HG03159 (cell line): ENCODE measurements at regions not wholly inside any gene's neighbourhood (a gene's known extent, or its start where the extent isn't known, plus 50 kb on each side); places are given as distances from the start of the nearest gene placed in this dataset.
A peak's percentile ranks its signal among the peaks of the same experiment; 100 is the strongest.
"Not testable (repeated sequence)": the region's sequence is repeated elsewhere in the genome, so short reads cannot be mapped to it uniquely, and the experiment has no call there.

Experiments used
- ATAC-seq: cut with Tn5 transposase; IDR thresholded peaks from one replicate; pipeline ENCODE4 v1.9.1; 2021; ENCODE audit warnings: mild to moderate bottlenecking, moderate library complexity; ENCODE audit not compliant: unreplicated experiment

DNA sequence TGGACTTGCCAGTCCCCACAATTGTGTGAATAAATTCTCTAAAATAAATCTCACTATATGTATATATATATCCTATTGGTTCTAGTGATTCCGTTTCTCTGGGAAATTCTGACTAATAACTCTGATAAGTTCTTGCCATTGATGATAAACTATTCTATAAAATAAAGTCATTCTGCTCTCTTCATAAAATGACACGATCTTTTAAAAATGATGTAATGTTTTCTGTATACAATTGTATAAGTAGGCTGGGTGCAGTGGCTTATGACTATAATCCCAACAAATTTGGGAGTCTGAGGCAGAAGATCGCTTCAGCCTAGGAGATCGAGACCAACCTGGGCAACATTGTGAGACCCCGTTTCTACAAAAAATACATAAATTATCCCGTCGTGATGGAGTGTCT, 541.0 kb upstream of the ADGRL4 start:
- no peak for ATAC-seq

DNA sequence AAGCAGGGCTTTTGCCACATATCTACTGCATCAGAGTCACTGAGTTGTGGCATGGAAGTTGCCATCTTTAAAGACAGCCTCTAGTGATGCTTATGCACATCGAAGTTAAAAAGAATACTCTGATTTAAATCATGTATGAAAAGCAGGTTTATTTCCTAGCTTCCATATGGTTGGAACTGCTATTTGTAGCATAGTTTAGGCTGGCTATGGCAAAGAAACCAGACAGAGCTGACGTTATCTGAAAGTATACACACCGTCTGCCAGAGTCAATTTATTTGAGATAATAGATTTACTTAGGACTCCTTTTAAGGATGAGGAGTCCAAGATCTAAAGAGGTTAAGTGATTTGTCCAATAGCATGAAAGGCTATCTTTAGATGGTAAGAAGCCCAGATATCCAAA, 536.9 kb upstream of the ADGRL4 start:
- ATAC-seq: no peak

DNA sequence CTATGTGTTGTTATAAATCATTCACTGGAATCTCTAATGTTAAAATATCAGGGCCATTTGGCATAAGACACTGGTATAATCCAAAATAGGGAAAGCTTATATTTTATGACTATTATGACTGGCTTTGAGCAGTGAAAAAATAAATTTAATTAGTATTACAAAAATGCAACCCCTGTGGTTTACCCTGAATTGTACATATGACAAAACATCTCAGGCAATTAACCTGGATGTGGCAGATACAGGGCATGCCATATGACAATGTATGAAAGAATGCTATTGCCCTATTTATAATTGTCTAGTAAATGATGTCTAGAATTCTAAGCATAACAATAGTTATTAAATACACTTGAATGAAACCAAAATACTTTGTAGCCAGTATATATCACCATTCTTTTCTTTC, 532.5 kb upstream of the ADGRL4 start:
- ATAC-seq: no peak

DNA sequence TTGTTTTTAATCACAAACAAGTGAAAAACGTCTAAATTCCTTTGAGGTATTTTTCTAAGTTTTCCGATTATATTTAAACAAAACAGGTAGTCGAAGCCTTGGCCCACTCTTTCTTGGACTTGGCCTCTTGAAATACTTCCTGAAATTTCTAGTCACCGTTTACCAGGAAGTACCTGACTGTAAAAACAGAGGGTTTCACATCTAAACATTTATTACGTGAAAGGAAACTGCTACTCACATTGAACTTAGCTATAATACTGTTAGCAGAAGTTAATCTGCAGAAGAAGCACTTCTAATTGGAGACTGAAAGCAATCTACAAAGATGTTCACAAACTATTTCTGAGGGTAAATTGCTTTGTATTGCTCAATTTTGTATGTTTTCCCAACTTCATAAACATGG, 526.0 kb upstream of the ADGRL4 start:
- ATAC-seq: peak; percentile 45

DNA sequence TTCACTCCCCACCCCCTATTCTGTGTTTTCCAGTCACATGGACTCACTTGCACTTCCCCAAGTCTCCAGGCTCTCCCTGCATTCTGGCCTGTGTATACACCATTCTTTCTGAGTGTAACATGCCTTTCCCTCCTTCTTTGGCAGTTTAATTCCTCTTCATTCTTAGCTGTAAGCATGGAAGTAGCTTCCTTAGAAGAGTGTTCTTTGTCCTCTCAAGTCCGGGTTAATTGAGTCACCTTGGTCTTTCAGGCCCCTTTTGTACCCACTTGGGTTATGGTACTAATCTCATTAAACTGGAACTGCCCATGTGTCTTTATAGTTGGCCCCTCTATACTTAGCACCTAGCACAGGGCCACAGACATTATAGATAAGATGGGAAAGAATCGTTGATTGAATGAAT, 525.3 kb upstream of the ADGRL4 start:
- ATAC-seq: no peak

DNA sequence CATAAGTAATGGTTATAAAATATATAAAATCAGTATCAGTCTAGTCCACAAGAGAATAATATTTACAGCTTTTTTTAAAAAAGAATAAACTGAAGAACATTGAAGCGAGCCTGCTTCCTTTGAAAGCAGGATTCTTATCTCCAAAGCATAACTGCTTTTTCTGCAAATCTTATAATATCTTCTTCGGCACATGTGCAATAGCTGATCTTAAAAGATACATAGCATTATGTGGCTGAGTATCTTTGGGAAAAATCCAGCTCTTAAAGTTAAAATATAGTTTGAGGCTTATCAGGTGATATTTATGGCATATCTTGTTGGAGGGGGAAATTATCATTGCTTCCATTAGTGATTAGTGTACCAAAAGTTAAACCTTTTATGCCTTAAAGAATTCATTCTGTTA, 523.9 kb upstream of the ADGRL4 start:
- no peak for ATAC-seq

DNA sequence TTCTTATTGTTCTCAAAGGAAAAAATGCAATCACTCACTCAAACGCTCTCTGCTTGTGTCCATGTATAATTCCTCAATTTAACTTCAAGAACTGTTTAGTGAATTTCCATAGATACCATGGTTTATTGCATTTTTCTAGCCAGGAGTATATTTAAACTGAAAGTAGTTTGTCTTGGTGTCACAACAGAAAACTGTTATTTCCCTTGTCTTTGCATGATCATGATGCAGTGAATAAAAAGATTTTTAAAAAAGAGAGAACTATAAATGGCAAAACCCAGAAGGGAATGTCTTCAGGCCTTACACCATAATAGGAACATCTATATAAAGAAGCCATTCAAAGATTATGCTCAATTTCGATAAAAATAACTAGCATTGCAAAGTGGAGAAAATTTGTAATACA, 523.5 kb upstream of the ADGRL4 start:
- ATAC-seq: no peak

DNA sequence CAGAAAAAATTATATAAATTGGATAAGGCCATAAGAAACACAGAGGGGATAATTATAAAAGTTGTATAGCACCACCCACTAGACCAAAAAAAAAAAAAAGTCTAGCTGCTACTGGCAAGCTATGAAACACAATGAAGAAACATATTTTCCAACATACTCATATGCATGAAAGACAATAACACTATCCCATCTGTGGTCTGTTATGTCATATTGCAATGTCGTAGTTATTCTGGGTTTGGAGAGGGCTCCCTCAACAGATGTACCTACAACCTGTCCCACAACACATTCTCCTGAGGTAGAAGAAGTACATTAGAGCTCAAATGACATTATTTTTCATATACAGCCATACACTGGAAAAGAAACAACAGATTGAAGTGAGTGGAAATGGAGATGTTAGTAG, 517.6 kb upstream of the ADGRL4 start:
- no peak for ATAC-seq

DNA sequence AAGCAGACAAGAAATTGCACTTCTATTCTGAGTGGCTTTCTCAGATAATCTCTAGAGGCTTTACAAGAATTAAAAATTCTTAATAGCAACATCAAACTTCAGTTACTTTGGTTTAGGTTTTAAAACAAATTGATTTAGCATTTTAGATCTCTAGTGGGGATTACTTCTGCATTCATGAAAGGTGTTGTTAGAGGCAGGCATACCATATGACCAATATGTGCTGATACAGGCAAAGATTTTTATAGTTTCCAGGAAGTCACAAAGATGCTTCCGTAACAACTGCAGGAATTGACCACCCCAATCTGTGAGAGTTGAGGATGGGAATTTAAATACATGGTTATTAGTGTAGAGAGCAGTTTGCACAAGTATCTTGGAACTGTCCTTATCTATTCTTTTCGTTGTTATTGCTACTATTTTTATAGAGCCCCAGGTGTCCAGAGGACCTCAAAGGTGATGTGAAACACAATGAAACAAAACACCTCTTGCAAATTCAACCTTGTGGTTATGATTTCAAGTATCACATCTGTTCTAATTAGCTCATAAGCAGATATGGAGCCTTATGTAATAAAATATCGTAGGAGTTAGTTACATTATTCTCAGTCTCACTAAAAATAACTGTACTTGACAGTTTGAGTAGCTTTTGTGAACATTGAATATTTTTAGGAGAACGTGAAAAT, 512.7 kb upstream of the ADGRL4 start:
- ATAC-seq: peak; percentile 79

DNA sequence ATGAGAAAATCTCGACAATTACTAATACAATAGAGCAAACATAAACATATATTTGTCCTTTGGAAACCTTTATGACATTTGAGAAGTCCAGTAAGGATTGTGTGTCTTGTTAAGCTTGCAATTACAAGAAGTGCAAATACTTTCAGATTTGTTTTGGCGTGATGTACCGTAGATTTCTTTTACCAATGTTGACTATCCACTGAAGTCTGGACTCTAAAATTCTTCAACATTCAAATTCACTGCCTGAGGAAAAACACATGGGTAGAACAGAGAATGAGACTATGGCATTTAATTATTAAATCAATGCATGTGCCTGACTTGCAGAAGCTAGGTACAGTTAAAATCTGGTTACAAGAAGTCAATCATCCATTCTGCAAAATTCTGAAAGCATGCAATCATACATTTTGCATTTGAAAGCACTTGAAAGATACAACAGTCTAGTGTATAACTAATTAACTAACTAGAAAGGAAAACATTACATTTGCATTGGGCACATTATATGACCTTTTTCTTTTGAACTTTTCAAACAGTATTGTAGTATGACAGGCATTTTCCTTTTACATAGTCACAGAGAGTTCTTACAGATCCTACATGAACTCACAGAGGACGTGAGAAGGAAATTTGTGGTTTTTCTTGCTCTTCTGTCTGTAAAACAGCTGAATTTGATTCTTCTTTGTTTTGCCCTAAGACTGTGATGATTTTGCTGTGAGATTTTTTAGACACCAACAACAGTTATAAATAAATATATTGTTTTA, 511.1 kb upstream of the ADGRL4 start:
- ATAC-seq: no peak

DNA sequence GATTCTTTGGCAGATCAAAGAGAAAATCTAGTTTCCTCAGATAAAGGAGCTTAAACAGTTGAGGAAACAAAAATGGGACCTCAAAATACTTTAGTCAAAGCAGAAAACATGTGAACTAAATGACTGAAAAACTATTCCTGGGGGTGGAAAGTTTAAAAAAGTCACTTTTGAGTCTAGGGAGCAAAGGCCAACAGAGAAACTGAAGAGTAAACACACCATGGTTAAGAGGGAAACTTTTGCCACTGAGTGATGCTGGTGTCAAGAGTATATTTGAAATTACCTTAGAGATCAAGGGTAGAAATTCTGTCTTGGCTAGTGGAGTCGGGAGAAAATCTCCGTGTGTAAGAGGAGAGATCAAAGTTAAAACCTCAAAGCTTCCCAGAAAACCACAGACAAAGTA, 501.2 kb upstream of the ADGRL4 start:
- ATAC-seq: no peak

DNA sequence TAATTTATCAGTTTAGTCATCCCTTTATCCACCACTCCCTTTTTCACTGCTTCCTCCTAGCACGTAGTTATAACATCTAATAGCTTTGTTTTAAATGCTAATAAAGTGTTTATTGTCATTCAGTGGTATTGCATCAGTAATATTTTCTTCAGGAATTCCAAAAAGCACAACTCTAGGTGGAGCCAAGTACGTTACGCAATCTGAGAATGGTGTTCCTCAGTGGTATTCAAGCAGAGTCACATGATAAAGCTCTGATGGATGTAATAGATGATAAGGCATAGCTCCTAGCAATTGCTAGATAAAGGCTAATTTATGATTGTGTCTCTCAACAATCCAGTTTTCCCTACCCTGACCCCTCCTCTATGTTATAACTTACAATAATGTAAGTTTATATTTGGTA, 494.6 kb upstream of the ADGRL4 start:
- no peak for ATAC-seq

DNA sequence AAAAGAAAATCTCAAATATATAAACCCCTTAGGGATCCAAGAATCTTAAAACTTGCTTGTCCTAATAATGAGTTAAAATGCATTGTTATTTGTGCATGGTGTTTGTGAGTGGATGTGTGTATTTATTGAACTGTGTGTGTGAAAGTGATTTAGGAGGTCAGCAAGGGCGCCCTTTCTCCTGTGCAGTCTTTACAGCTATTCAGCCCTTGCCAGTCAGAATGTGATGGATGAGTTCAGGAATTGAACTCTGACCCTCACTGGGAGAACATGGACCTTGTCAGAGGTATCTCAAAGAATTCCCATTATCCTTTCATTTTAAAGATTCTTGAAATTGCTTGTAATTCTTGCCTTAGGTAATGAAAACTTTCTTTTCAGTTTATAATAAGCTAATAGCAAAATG, 493.0 kb upstream of the ADGRL4 start:
- no peak for ATAC-seq

DNA sequence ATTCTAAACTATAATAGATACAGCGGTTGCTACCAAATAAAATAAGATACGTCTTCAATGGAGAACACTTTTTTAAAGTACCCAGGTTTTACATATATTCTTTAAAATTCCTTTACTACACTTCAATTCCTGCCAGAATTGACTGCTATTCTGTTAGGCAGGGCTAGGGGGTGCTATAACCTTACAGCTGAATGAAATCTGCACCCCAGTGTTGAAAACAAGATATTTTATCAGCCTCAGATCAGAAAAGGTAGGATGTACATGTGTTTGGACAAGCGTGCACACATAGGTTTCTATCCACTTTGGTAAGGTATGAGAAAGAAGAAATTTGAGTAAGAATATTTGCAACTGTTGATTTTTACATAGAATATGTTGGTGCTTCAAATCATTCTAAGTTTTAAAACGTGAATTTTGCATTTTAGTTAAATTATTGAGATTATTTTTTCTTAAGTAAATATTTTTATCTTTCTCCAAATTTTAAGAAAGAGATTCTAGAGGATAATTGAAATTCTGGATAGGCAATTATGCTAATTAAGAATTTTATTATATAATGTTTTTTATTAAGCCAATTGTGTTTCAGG, 490.8 kb upstream of the ADGRL4 start:
- peak; percentile 90 for ATAC-seq

DNA sequence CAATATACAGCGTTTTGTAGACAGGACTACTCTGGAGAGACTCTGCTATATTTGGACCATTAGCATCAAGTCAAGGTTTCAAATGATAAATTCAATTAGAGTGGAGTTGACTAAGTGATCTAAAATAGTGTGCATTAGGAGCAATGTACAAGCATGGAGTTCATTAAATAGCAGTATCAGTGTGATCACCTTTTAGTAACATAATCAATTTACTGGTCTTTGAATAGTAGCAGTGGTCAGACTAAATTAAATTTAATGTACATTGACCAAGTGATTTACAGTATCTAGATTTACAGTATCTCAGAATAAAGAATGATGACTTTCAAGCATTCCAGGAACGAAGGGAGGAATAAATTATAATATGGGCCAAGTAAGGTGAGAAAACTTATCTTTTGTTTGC, 489.6 kb upstream of the ADGRL4 start:
- no peak for ATAC-seq

DNA sequence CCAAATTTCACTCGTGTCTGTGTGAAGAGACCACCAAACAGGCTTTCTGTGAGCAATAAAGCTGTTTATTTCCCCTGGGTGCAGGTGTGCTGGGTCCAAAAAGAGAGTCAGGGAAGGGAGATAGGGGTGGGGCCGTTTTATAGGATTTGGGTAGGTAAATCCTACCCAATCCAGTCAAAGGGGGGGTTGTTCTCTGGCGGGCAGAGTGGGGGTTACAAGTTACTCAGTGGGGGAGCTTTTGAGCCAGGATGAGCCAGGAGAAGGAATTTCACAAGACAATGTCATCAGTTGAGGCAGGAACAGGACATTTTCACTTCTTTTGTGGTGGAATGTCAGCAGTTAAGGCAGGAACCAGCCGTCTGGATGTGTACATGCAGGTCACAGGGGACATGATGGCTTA, 487.2 kb upstream of the ADGRL4 start:
- ATAC-seq: not testable (repeated sequence)

DNA sequence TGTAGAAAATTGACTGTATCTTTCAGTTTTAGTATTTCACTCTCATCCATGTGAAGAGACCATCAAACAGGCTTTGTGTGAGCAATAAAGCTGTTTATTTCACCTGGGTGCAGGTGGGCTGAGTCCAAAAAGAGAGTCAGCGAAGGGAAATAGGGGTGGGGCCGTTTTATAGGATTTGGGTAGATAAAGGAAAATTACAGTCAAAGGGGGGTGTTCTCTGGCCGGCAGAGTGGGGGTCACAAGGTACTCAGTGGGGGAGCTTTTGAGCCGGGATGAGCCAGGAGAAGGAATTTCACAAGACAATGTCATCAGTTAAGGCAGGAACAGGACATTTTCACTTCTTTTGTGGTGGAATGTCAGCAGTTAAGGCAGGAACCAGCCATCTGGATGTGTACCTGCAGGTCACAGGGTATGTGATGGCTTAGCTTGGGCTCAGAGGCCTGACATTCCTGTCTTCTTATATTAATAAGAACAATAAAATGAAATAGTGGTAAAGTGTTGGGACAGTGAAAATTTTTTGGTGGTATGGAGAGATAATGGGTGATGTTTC, 482.1 kb upstream of the ADGRL4 start:
- not testable (repeated sequence) for ATAC-seq

DNA sequence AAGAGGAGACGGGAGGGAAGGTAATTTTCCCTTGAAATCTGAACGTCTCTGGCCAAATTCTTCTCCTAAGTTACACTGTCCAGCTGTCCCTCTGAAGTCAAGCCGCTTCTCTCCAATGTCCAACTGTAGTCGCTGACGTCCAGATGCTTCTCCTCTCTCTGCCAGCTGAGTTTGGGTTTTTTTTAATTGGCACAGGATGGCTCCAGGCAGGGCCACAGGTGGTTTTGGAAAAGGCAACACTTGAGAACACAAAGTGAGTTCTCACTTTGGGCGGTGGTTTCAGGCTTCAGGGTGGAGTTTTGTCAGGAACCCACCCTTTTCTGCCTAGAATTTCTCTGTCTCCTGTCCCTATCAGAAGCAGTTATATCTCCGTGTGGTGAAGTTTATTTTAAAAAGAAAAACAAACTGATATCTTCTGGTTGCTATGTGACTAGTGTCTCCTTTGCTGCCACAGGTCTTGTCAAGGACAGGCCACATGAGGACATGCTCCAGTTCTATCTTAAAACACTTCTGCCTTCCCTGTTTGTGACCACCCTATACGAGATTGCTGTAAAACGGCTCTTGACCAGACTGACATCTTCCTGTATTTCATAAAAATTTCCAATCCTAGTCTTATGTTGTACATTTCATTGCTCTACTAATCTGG, 472.3 kb upstream of the ADGRL4 start:
- no peak for ATAC-seq

DNA sequence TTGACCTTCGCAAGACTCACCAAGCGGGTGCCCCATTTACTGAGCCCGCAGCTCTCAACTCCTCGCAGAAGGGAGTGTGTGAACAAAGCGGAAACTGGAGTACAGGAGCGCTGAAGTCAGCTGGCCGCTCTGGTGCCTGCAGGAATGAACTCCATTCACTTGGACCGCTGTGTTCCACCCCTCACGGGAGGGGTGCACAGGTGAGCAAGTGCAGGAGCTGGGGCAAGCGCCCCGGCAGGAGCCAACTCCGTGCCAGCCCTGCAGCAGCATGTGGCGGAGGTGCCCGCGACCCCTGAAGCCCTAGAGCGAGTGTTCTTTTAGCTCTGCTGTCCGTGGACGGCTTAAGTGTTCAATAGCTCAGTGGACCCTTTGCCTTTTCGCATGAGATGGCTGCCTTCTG, 471.6 kb upstream of the ADGRL4 start:
- ATAC-seq: no peak

DNA sequence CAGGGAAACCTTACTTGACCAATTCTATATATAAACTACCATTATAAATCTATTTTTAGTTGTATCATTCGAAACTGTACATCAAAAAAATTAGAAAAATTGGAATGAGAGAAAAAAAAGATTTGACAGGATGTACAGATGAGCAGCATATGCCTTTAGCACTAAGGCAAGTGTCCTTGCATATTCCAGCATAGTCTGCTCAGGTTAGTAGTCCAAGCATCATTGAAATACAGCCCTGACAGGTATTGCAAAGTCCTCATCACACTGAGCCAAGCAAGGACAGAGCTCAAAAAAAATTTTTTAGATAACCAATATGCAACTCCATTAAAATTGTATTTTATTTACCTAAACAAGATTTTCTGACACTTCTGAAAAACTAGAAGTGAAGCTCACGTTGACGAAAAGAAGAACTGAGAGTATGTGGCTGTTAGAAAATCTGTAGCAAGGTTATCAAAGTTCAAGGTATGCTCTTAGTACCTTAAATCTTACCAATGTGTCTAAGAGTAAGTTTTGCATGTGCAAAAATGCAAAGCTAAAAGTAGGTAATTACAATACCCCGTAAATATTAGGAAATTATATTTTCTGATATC, 465.6 kb upstream of the ADGRL4 start:
- ATAC-seq: peak; percentile 86

DNA sequence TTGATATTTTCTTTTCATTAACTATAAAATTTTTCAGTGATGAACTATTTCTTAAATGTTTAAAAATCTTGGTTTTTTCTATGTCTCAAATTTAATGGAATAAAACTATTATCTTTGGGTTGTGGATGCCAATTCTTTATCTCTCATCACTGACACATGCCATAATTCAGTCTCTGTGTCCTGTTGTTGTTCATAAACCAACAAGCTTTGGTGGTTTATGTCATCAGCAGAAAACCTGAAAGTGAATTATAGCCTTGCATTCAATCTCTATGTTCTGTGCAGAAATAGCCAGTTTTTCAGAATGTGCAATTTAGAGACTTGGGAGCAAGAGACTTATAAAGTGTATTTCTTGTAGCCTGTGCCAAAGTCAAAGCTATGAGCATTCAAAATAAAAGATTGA, 462.6 kb upstream of the ADGRL4 start:
- no peak for ATAC-seq
